Natural killer cell treated with Interleukin-12 subunit alpha and Interleukin-12 subunit beta and Interleukin-15 and Interleukin-18, amount 100 ng/mL, for 72 hours (primary cell): ENCODE measurements at regions not wholly inside any gene's neighbourhood (a gene's known extent, or its start where the extent isn't known, plus 50 kb on each side); places are given as distances from the start of the nearest gene placed in this dataset.

Source experiments
- ATAC-seq, 2 donors: fragments of 150-1000 bp; cut with Tn5 transposase in 1 of 2; sonication (Bioruptor Pico), chemical (Tn5 transposase) in 1 of 2; 2 replicates each; pipeline ENCODE4 v1.10.0; 2021
- DNase-seq: peaks from one replicate; pipeline ENCODE4 v3.0.0; 2022; ENCODE audit warnings: low spot score
- H3K27ac Mint-ChIP-seq, 2 donors: 1 replicate in 1 of 2; 2 replicates in 1 of 2; pipeline ENCODE4 v1.8.0; 2022; ENCODE audit warnings: mixed read lengths in 2 of 2, mild to moderate bottlenecking in 1 of 2, moderate library complexity in 1 of 2
- H3K27me3 Mint-ChIP-seq, 2 donors: 1 replicate in 1 of 2; 2 replicates in 1 of 2; pipeline ENCODE4 v1.8.0; 2022; ENCODE audit warnings: mixed read lengths in 2 of 2
- H3K36me3 Mint-ChIP-seq: one replicate; pipeline ENCODE4 v1.8.0; 2022; ENCODE audit warnings: mixed read lengths
- H3K4me1 Mint-ChIP-seq, 2 donors: 1 replicate in 1 of 2; 2 replicates in 1 of 2; pipeline ENCODE4 v1.8.0; 2022; ENCODE audit warnings: low read depth in 2 of 2, mixed read lengths in 2 of 2, mild to moderate bottlenecking in 1 of 2
- H3K4me3 Mint-ChIP-seq: one replicate; pipeline ENCODE4 v1.8.0; 2022; ENCODE audit warnings: mixed read lengths
- H3K9me3 Mint-ChIP-seq: 2 replicates; pipeline ENCODE4 v1.8.0; 2022; ENCODE audit warnings: mixed read lengths

DNA sequence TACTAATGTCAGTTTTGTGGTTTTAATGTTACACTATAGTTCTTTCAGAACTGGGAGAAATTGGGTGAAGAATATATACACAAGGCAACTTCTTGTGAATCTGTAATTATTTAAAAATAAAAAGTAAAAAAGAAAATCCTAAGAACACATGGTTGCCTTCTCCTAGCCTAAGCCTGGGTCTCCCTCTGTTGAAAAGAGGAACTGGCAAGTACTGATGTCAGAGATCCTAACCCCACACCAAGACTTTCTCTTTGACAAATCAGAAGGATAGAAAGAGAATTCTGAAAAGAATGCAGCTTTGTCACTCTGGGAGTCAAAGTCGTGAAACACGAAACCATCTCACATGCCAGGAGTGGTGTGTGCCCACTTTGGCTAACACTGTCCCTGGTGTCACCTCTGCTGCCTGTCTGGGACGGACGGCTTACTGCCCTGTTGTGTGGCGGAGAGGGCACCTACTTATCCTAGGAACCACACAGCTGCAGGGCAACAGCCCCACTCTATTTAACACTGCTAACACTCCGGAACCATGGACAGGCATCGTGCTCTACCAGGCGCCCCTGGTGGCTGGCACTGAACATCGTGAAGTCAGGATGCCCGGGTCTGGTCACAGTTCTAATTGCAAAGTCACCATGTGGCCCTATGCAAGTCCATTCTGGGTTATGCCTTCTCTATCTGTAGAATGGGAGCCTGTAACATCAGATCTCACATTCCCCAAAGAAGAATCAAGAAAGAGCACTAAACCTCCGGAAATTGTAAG lies 108.7 kb upstream of the CD82 start:
- no peak overlapping the region for H3K4me3 Mint-ChIP-seq
- peaks cover 0 to 5% of the 10 kb centered on the region in 2 donors for H3K27me3 Mint-ChIP-seq
- no peaks in the 10 kb centered on the region for H3K36me3 Mint-ChIP-seq
- ATAC-seq, result no peak
- no peaks in the 10 kb centered on the region for H3K4me1 Mint-ChIP-seq
- no peak overlapping the region for H3K27ac Mint-ChIP-seq
- no peaks in the 10 kb centered on the region for H3K9me3 Mint-ChIP-seq
- DNase-seq, result no peak

DNA sequence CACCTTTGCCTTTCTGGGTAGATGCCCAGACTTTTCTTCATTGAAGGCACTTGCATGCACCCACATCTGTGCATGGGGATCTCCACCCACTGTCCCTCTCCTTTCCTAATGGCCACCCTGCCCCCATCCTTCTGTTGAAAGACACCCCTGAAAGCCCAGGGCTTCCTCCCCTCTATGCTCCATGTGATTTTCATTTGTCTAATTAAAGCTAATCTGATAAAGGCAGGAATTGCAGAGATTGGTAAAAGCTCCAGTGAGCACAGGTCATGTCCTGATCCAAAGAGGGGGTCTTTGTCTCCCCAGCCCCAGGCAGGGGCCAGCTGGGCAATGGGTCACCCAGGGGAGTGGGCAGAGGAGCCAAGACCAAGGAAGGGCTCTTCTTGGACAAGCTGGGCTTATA lies 107.6 kb upstream of the CD82 start:
- no peak for ATAC-seq
- H3K27ac Mint-ChIP-seq, result no peak overlapping the region
- H3K27me3 Mint-ChIP-seq, result peaks cover 0 to 5% of the 10 kb centered on the region in 2 donors
- no peaks in the 10 kb centered on the region for H3K9me3 Mint-ChIP-seq
- no peak for DNase-seq
- H3K4me3 Mint-ChIP-seq, result no peak overlapping the region
- no peaks in the 10 kb centered on the region for H3K4me1 Mint-ChIP-seq
- no peaks in the 10 kb centered on the region for H3K36me3 Mint-ChIP-seq

GRCh38 chr11:44463751-44464150 lies 101.7 kb upstream of the CD82 start:
- no peaks in the 10 kb centered on the region for H3K4me1 Mint-ChIP-seq
- H3K4me3 Mint-ChIP-seq, result no peak overlapping the region
- peaks cover 6 to 8% of the 10 kb centered on the region in 2 donors for H3K27me3 Mint-ChIP-seq
- H3K9me3 Mint-ChIP-seq, result no peaks in the 10 kb centered on the region
- ATAC-seq, result peak; percentile 31
- no peak for DNase-seq
- H3K36me3 Mint-ChIP-seq, result no peaks in the 10 kb centered on the region
- no peak overlapping the region for H3K27ac Mint-ChIP-seq

- Mint-ChIP-seq H3K4me3 (no peak overlapping the region), H3K9me3 (no peaks in the 10 kb centered on the region), H3K27ac (no peak overlapping the region), H3K36me3 (no peaks in the 10 kb centered on the region), H3K4me1 (no peaks in the 10 kb centered on the region), H3K27me3 (peaks cover 8 to 10% of the 10 kb centered on the region in 2 donors)
- no peak for DNase-seq
- no peak for ATAC-seq
These were observed 100.7 kb upstream of the CD82 start for GRCh38 chr11:44464741-44465140.

DNA sequence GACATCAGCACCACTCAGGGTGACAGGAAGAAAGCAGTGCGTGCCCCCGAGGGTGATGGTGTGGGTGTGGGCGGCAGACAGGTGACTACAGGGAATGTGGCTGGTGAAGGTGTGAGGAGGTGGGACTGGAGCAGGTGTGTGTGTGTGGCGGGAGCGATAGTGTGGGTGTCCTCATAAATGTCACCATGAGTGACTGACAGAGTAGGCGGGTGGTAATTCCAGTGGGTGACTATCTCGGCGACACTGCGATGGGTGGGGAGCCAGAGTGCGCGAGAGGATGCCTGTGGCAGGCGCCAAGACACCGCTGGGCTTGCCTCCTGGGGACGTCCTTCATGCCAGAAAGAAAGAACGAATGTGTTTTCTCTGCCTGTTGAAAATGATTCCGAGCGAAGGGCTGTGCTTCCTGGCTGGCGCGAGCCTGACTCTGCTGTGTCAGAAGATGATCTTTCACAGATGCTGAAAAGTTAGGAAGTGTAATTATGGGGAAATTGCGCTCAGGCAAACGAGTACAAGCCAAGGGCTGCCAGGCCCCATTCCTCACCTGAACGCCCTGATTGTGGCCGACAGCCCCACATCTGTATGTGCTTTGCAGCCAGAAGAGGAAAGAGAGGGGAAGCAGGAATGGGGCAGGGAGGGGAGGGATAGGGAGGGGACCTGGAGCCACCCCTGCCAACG lies 98.8 kb upstream of the CD82 start:
- H3K4me3 Mint-ChIP-seq, result no peak overlapping the region
- DNase-seq, result no peak
- H3K9me3 Mint-ChIP-seq, result no peaks in the 10 kb centered on the region
- peaks cover 13 to 17% of the 10 kb centered on the region in 2 donors for H3K27me3 Mint-ChIP-seq
- no peak for ATAC-seq
- H3K27ac Mint-ChIP-seq, result no peak overlapping the region
- no peaks in the 10 kb centered on the region for H3K4me1 Mint-ChIP-seq
- no peaks in the 10 kb centered on the region for H3K36me3 Mint-ChIP-seq

- no peaks in the 10 kb centered on the region for H3K36me3 Mint-ChIP-seq
- DNase-seq (no peak), ATAC-seq (no peak)
- no peaks in the 10 kb centered on the region for H3K9me3 Mint-ChIP-seq
- no peak overlapping the region for H3K27ac Mint-ChIP-seq
- H3K27me3 Mint-ChIP-seq, result peaks cover 14 to 17% of the 10 kb centered on the region in 2 donors
- H3K4me3 Mint-ChIP-seq, result no peak overlapping the region
- H3K4me1 Mint-ChIP-seq, result no peaks in the 10 kb centered on the region
These were observed 98.0 kb upstream of the CD82 start for GRCh38 chr11:44467413-44467812.

DNA sequence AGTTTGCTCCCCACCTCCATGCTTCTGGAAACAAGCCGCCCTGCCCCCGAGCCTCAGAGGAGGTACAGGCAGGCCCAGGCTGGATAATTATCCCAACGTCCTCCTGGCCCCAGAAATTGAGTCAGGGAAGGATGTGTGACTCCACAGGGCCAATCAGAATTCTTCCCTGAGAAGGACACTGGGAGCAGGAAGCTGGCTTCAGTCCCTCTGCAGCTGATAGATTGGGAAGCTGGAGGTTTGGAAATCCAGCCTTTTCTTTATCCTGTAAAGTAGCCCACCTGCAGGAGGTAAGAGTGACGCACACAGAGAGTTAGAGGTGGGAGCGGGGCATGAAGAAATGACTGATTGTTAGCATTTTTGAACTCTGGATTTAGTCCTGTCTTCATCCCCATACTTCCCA lies 97.5 kb upstream of the CD82 start:
- H3K9me3 Mint-ChIP-seq, result no peaks in the 10 kb centered on the region
- no peak overlapping the region for H3K4me3 Mint-ChIP-seq
- ATAC-seq (no peak), DNase-seq (no peak)
- no peak overlapping the region for H3K27ac Mint-ChIP-seq
- no peaks in the 10 kb centered on the region for H3K36me3 Mint-ChIP-seq
- H3K27me3 Mint-ChIP-seq, result peaks cover 15 to 17% of the 10 kb centered on the region in 2 donors
- H3K4me1 Mint-ChIP-seq, result no peaks in the 10 kb centered on the region

GRCh38 chr11:44468345-44468988 lies 97.0 kb upstream of the CD82 start:
- Mint-ChIP-seq H3K9me3 (no peaks in the 10 kb centered on the region), H3K27ac (no peak overlapping the region), H3K27me3 (peaks cover 15 to 17% of the 10 kb centered on the region in 2 donors), H3K36me3 (no peaks in the 10 kb centered on the region), H3K4me3 (no peak overlapping the region), H3K4me1 (no peaks in the 10 kb centered on the region)
- DNase-seq (no peak), ATAC-seq (no peak)

GRCh38 chr11:44469412-44469811 lies 96.1 kb upstream of the CD82 start:
- no peaks in the 10 kb centered on the region for H3K4me1 Mint-ChIP-seq
- DNase-seq, result no peak
- ATAC-seq, result no peak
- no peak overlapping the region for H3K4me3 Mint-ChIP-seq
- H3K9me3 Mint-ChIP-seq, result no peaks in the 10 kb centered on the region
- peaks cover 14 to 20% of the 10 kb centered on the region in 2 donors for H3K27me3 Mint-ChIP-seq
- no peaks in the 10 kb centered on the region for H3K36me3 Mint-ChIP-seq
- no peak overlapping the region for H3K27ac Mint-ChIP-seq

DNA sequence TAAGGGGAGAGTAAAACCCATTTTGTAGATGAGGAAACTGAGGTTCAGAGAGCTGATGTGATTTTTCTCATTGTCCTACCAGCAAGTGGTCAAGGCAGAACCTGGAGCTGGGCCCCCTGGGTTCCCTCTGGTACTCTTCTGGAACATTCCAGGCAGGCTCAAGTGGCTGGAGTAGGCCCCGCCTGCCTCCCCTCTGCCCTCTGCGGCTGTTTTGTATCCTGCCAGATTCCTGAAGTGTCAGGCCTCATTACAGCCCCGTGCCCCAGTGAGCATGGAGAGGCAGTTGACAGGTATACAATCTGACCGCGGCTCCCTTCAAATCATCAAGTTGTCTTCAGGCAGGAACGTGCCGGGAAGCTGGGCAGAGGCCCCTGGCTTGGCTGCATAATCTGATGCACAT lies 94.6 kb upstream of the CD82 start:
- DNase-seq (no peak), ATAC-seq (no peak)
- H3K4me3 Mint-ChIP-seq, result no peak overlapping the region
- no peaks in the 10 kb centered on the region for H3K36me3 Mint-ChIP-seq
- H3K27me3 Mint-ChIP-seq, result peaks cover 21 to 30% of the 10 kb centered on the region in 2 donors
- no peaks in the 10 kb centered on the region for H3K4me1 Mint-ChIP-seq
- H3K9me3 Mint-ChIP-seq, result no peaks in the 10 kb centered on the region
- H3K27ac Mint-ChIP-seq, result no peak overlapping the region

- Mint-ChIP-seq H3K4me1 (no peaks in the 10 kb centered on the region), H3K4me3 (no peak overlapping the region), H3K27ac (no peak overlapping the region), H3K9me3 (no peaks in the 10 kb centered on the region), H3K36me3 (no peaks in the 10 kb centered on the region), H3K27me3 (peaks cover 29 to 38% of the 10 kb centered on the region in 2 donors)
- ATAC-seq (no peak), DNase-seq (no peak)
These were observed 93.9 kb upstream of the CD82 start for GRCh38 chr11:44471603-44472002.

DNA sequence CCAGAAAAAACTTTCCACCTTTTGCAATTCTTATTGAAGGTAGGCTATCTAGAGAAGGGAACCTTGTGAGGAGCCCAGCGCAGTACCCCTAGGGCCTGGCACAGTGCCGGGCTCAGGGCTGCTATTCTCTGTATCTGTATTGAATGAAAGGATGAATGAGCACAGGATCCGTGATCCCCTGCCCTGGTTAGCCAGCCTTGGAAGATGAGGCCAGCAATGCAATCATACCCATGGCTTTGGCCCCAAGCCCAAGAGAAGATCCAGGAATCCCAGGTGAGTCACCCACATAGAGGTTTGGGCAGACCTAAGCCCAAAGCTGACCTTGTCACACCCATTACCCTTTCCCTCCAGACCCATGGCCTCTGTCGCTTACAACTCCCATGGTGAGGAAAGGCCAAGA lies 92.5 kb upstream of the CD82 start:
- Mint-ChIP-seq H3K36me3 (no peaks in the 10 kb centered on the region), H3K27ac (no peak overlapping the region), H3K4me1 (no peaks in the 10 kb centered on the region), H3K27me3 (peaks cover 32 to 38% of the 10 kb centered on the region in 2 donors), H3K9me3 (no peaks in the 10 kb centered on the region), H3K4me3 (no peak overlapping the region)
- DNase-seq (no peak), ATAC-seq (no peak)

- H3K27ac Mint-ChIP-seq, result no peak overlapping the region
- H3K36me3 Mint-ChIP-seq, result no peaks in the 10 kb centered on the region
- peaks cover 31% of the 10 kb centered on the region in 2 donors for H3K27me3 Mint-ChIP-seq
- no peaks in the 10 kb centered on the region for H3K4me1 Mint-ChIP-seq
- no peaks in the 10 kb centered on the region for H3K9me3 Mint-ChIP-seq
- DNase-seq (no peak), ATAC-seq (no peak)
- no peak overlapping the region for H3K4me3 Mint-ChIP-seq
These were observed 90.8 kb upstream of the CD82 start for GRCh38 chr11:44474702-44475101.

DNA sequence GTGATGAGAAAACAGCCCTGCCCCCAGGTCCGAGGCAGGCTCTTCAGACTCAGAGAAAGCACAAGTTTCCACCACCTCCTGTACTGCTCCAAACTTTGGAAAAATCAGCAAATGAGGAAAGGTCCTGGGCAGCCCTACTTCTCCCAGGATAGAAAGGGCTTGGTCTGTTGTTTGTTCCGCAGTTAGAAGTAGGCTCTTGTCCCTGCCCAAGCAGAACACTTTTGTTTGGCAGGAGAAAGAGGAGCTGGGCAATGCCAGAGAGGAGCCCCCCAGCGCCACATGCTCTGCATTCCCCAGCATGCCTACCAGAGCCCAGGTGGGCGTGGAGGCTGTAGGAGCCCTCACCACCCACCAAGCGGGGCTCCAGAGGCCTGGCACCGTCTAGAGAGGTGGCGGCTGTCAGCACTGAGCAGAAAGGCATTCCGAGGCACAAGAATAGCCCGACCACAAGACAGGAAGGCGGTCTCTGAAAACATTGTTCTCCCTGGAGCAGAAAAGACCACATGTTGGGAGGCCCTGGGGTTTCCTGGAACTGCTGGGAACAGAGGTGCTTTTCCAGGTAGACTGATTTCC lies 90.3 kb upstream of the CD82 start:
- Mint-ChIP-seq H3K27me3 (peaks cover 26% of the 10 kb centered on the region in 2 donors), H3K27ac (no peak overlapping the region), H3K4me1 (no peaks in the 10 kb centered on the region), H3K4me3 (no peak overlapping the region), H3K9me3 (no peaks in the 10 kb centered on the region), H3K36me3 (no peaks in the 10 kb centered on the region)
- DNase-seq, result no peak
- ATAC-seq, result no peak
